Mesothelial cell of epicardium (in vitro differentiated cells): ENCODE measurements at regions not wholly inside any gene's neighbourhood (a gene's known extent, or its start where the extent isn't known, plus 50 kb on each side); places are given as distances from the start of the nearest gene placed in this dataset.

Experiments
- DNase-seq, 2 experiments: peaks; one replicate each; pipeline ENCODE4 v3.0.0; 2021; ENCODE audit warnings: low spot score in 2 of 2; ENCODE audit not compliant: unreplicated experiment in 2 of 2
- H3K27ac Mint-ChIP-seq: 2 replicates; pipeline ENCODE4 v1.8.0; 2021; ENCODE audit warnings: mixed read lengths
- H3K27me3 Mint-ChIP-seq: 2 replicates; pipeline ENCODE4 v1.8.0; 2021; ENCODE audit warnings: low read depth, mixed read lengths
- H3K36me3 Mint-ChIP-seq: 2 replicates; pipeline ENCODE4 v1.8.0; 2021; ENCODE audit warnings: mixed read lengths
- H3K4me1 Mint-ChIP-seq: 2 replicates; pipeline ENCODE4 v1.8.0; 2021; ENCODE audit warnings: mixed read lengths
- H3K4me3 Mint-ChIP-seq: 2 replicates; pipeline ENCODE4 v1.8.0; 2021; ENCODE audit warnings: mild to moderate bottlenecking, moderate library complexity, mixed read lengths
- H3K9me3 Mint-ChIP-seq: 2 replicates; pipeline ENCODE4 v1.8.0; 2021; ENCODE audit warnings: mixed read lengths
- CTCF ChIP-seq: fragments of 200-600 bp; sonication (generic); IDR thresholded peaks from one replicate; pipeline ENCODE4 v1.5.0; 2021; ENCODE audit warnings: antibody characterized with exemption; ENCODE audit not compliant: unreplicated experiment

GRCh38 chr2:133780099-133780996 is 212.1 kb upstream of the NCKAP5 start:
- H3K27ac Mint-ChIP-seq, result no peak overlapping the region
- TF ChIP-seq CTCF, result peak; percentile 75
- H3K4me3 Mint-ChIP-seq, result no peak overlapping the region
- no peaks in the 10 kb centered on the region for H3K36me3 Mint-ChIP-seq
- H3K9me3 Mint-ChIP-seq, result peaks cover 4% of the 10 kb centered on the region
- peak; percentile 24 to 65 for DNase-seq
- peaks cover 4% of the 10 kb centered on the region for H3K27me3 Mint-ChIP-seq
- H3K4me1 Mint-ChIP-seq, result no peaks in the 10 kb centered on the region

GRCh38 chr2:133780997-133781513 is 212.8 kb upstream of the NCKAP5 start:
- no peaks in the 10 kb centered on the region for H3K4me1 Mint-ChIP-seq
- TF ChIP-seq CTCF, result no peak
- no peak overlapping the region for H3K27ac Mint-ChIP-seq
- no peaks in the 10 kb centered on the region for H3K36me3 Mint-ChIP-seq
- H3K27me3 Mint-ChIP-seq, result peaks cover 4% of the 10 kb centered on the region
- H3K9me3 Mint-ChIP-seq, result peaks cover 4% of the 10 kb centered on the region
- DNase-seq, result no peak
- H3K4me3 Mint-ChIP-seq, result no peak overlapping the region

- no peaks in the 10 kb centered on the region for H3K4me1 Mint-ChIP-seq
- H3K9me3 Mint-ChIP-seq, result peaks cover 3% of the 10 kb centered on the region
- H3K27ac Mint-ChIP-seq, result no peak overlapping the region
- no peak overlapping the region for H3K4me3 Mint-ChIP-seq
- peaks cover 35% of the 10 kb centered on the region for H3K27me3 Mint-ChIP-seq
- no peaks in the 10 kb centered on the region for H3K36me3 Mint-ChIP-seq
- no peak for DNase-seq
- no peak for TF ChIP-seq CTCF
Measured at GRCh38 chr2:133787207-133787606, 218.9 kb upstream of the NCKAP5 start.

- no peaks in the 10 kb centered on the region for H3K36me3 Mint-ChIP-seq
- H3K4me3 Mint-ChIP-seq, result no peak overlapping the region
- H3K4me1 Mint-ChIP-seq, result no peaks in the 10 kb centered on the region
- H3K9me3 Mint-ChIP-seq, result no peaks in the 10 kb centered on the region
- H3K27ac Mint-ChIP-seq, result no peak overlapping the region
- no peak for TF ChIP-seq CTCF
- peaks cover 32% of the 10 kb centered on the region for H3K27me3 Mint-ChIP-seq
- DNase-seq, result no peak
Measured at GRCh38 chr2:133787651-133788050, 219.4 kb upstream of the NCKAP5 start.

GRCh38 chr2:133788386-133788785 is 220.1 kb upstream of the NCKAP5 start:
- H3K4me1 Mint-ChIP-seq, result no peaks in the 10 kb centered on the region
- H3K36me3 Mint-ChIP-seq, result no peaks in the 10 kb centered on the region
- no peak for DNase-seq
- no peak overlapping the region for H3K27ac Mint-ChIP-seq
- no peak overlapping the region for H3K4me3 Mint-ChIP-seq
- no peaks in the 10 kb centered on the region for H3K9me3 Mint-ChIP-seq
- H3K27me3 Mint-ChIP-seq, result peaks cover 31% of the 10 kb centered on the region
- TF ChIP-seq CTCF, result no peak
